ENCODE measurements at regions not wholly inside any gene's neighbourhood (a gene's known extent, or its start where the extent isn't known, plus 50 kb on each side); places are given as distances from the start of the nearest gene placed in this dataset.

GRCh38 chr1:88618331-88618730 lies 65.7 kb upstream of the PKN2 start:
- TF ChIP-seq CTCF (conservative IDR thresholded peaks at IDR 0.05; ENCODE audit: low read depth, low read length) (no peak), EZH2 (IDR thresholded peaks at IDR 0.05; ENCODE audit: borderline replicate concordance, low read depth, low read length, poor library complexity, severe bottlenecking) (no peak)

All from A673 (cell line).